ENCODE measurements at regions not wholly inside any gene's neighbourhood (a gene's known extent, or its start where the extent isn't known, plus 50 kb on each side); places are given as distances from the start of the nearest gene placed in this dataset.

- DNase-seq: no peak
Measured at GRCh38 chr2:216808805-216809425, 50.9 kb downstream of the TNP1 start.

DNA sequence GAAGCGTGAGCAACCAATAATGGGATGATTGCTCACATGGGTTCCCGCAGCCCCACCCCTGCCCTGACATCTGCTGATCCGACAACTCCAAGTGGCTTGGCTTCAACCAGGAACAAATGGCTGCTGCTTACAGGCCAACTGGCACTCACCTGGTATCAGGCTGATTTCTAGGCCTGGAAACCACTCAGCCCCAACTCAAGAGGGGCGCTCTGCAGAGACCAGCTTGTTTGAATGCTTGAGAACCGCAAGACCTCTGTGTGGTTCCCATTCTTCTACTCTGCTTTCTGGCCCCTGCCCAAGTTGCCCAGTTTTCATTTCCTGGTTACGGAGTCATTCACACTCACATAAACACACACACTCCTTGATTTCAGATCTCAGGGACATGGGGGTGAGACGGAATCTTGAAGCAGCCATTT lies 52.0 kb downstream of the TNP1 start:
- DNase-seq: no peak

GRCh38 chr2:216804357-216805350 lies 55.2 kb downstream of the TNP1 start:
- no peak for DNase-seq

GRCh38 chr2:216803791-216804190 lies 56.1 kb downstream of the TNP1 start:
- no peak for DNase-seq

GRCh38 chr2:216802516-216803215 lies 57.2 kb downstream of the TNP1 start:
- no peak for DNase-seq

- DNase-seq: no peak
Measured at GRCh38 chr2:216800836-216801235, 59.0 kb downstream of the TNP1 start.

GRCh38 chr2:216799873-216800431 lies 59.9 kb downstream of the TNP1 start:
- no peak for DNase-seq

DNA sequence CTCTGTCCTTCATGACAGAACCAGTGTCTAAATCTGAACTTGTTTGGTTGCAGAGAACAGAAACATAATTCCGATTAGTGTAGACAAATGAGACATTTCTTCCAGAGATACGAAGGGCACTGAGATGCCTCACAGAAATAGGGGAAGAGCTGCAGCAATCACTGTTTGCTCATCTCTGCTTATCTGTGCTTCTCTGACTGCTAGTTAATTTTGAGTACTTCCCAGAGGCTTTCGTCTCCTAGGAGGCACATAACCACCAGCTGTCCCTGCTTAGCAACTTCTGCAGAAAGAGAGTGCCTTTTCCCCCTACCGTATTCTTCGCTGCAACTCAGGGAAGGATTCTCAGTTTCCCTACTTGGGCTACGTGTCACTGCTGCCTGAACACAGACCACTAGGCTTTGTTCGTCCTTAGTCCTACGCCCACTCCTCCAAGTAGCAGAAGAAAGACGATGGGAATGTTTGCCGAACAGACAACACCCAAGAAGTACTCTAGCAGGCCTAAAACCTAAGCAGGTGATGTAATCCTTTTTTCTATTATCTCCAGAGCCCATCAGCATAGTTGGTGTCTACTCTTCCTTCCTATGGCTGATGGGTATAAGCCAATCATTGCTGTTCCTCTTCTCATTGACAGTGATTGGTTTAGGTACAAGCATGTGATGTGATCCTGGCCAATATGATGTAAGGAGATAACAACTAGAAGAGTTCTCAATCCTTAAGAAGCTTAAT lies 63.6 kb downstream of the TNP1 start:
- no peak for DNase-seq

DNA sequence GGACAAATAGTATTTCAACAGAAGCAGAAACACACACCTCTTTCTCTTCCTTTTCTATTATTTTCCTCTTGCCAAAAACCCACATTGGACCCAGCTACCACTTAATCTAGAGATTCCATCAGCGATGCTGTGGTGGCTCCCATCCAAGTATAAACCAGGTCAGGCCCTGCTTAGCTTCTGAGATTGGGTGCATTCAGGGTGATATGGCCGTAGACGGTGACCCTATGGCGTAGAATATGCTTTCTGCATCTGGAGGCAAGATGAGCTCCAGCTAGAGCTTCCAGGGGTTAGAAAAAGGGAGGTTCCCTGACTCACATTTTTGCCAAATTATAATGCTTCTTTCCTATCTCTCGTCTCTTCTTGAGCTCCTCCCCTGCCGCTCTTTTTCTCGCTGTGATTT lies 66.5 kb downstream of the TNP1 start:
- DNase-seq: no peak

GRCh38 chr2:216792222-216793021 lies 67.4 kb downstream of the TNP1 start:
- no peak for DNase-seq

GRCh38 chr2:216791303-216791702 lies 68.6 kb downstream of the TNP1 start:
- DNase-seq: no peak

GRCh38 chr2:216789081-216789480 lies 70.8 kb downstream of the TNP1 start:
- no peak for DNase-seq

- no peak for DNase-seq
Measured at GRCh38 chr2:216787851-216788540, 71.9 kb downstream of the TNP1 start.

- DNase-seq: no peak
Measured at GRCh38 chr2:216786676-216787075, 73.2 kb downstream of the TNP1 start.

DNA sequence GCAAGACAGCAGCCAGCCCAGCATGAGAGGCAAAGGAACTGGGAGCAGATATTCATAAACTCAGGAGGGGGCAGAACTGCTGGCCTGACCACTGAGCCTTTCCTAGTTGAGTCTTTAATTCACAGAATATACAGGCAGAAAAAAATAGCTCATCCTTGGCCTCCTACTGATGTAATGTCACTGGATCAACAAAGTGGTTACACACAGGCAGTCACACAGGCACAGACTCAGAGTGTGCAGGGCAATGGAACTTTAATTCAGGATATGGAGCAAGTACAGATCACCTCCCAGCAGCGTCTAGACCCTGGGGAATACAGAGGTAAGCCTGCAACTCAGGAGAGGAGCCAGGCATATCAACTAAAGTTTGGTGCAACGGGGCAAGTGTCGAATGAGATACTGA lies 75.4 kb downstream of the TNP1 start:
- no peak for DNase-seq

DNA sequence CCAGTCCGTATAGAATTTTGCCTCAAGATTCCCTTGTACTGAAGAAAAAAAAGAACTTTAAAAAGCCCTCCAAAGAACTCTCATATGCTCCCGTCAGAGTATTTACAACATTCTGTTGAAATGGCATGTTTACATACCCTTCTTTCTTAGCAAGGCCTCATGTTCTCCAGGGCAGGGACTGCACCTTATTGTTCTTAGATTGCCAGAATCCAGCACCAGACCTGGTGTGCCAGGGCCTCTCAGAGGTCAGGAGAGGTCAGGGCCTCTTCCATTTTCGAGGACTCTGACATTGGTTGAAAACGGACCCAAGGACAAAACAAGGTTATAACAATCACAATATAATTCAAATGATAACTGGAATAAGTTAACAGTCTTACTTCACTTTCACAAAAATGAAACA lies 78.2 kb downstream of the TNP1 start:
- no peak for DNase-seq

DNA sequence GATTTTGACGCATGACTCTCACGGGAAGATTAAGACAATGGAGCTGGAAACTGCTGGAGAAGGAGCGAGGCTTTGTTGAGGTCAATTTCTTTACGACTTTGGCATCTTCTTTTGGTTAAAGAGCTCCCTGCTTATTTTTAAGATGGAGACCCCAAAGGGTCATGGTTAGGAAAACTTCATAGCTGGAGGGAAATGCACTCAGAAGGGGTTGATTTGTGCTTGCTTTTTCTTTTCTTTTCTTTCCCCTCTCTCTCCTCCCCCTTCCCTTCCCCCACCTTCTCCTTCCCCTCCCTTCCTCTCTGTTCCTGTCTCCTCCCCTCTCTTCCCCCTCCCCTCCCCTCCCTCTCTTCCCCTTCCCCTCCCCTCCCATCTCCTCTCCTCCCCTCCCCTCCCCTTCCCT lies 79.0 kb downstream of the TNP1 start:
- DNase-seq: no peak

DNA sequence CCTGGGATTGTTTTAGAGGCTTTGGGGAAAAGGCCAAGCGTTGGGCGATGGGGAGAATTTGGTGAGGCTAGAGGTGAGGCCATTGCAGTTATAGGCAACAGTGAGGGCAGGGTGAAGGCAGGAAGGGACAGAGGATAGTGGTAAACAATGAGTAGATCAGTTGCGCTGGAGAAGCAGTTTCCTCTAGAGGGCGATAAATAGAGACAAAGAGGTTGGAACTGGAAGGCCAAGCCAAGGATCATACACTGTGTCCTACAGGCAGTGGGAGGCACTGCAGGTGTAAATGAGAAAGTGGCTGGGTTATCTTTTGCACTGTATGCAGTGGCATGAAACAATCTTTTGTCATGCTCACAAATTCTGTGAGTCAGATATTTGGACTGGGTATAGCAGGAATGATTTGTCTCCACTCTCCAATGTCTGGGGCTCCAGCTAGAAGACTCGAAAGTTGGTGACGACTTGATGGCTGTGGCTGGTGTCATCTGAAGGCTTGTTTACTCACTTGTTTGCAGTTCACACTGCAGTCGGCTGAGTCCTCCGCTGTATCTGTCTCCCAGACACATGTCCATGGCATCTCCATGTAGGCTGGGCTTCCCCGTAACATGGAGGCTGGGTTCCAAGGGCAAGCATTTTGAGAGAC lies 82.1 kb downstream of the TNP1 start:
- DNase-seq: peak; percentile 13

GRCh38 chr2:216776066-216776850 lies 80.9 kb upstream of the IGFBP5 start:
- DNase-seq: no peak

DNA sequence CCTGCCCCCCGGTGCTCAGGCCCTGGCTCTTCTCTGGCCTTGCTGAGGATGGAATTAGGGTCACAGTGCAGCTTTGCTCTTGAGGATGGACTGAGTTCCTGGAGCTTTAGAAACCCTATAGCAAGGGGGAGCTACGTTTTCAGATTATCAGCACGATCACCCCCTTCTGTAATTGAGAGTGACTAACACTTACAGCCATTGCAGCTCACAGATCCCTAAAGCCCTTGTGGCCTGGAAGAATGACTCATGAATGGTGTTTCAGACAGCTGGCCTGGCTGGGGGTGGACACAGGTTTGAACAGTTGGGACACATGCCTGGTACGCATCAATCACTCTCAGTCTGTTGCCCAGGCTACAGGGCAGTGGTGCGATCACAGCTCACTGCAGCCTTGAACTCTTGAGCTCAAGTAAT lies 79.7 kb upstream of the IGFBP5 start:
- DNase-seq: no peak
